ENCODE measurements at regions not wholly inside any gene's neighbourhood (a gene's known extent, or its start where the extent isn't known, plus 50 kb on each side); places are given as distances from the start of the nearest gene placed in this dataset.

- intact Hi-C loops (cut with DNase I; ENCODE audit: low total_unique reads): no loop called here
- H3K4me3 ChIP-seq (ENCODE audit: low read depth, poor library complexity, severe bottlenecking): no peak overlapping the region
- no peak for DNase-seq (ENCODE audit: low spot score in 2 of 2)
- 71 to 98% methylated on average over 4 of the region's 4 CpGs for WGBS, 2 donors
- TF ChIP-seq POLR2A (IDR thresholded peaks at IDR 0.05) (no peak), CTCF (IDR thresholded peaks at IDR 0.05) (no peak)
These were observed 59.3 kb upstream of the TBX3 start for GRCh38 chr12:114743289-114743688.

DNA sequence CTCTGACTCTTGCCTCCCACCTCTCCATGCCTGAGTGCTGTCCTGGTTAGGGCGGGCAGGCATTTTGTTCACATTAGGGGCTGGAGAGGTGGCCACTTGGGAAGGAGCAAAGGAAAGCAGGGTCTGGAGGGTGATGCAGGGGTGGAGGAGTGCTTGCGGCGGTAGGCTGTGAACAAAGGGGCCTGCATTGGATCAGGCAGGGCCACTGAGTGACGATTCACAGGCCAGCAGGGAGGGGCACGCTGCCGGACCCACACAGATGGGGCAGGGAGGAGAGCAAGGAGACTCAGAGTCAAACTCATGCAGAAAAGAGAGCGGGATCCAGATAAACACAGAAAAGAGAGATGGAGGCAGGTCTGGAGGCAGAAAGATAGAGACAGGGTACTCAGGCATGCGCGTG, 58.4 kb upstream of the TBX3 start:
- 88 to 91% methylated on average over 9 of the region's 9 CpGs for WGBS, 2 donors

GRCh38 chr12:114741940-114742339, 58.0 kb upstream of the TBX3 start:
- 82 to 98% methylated on average over 4 of the region's 4 CpGs for WGBS, 2 donors
- TF ChIP-seq POLR2A (IDR thresholded peaks at IDR 0.05): no peak
- no peak for TF ChIP-seq CTCF (IDR thresholded peaks at IDR 0.05)
- DNase-seq (ENCODE audit: low spot score in 2 of 2): no peak
- intact Hi-C loops (cut with DNase I; ENCODE audit: low total_unique reads): no loop called here
- H3K4me3 ChIP-seq (ENCODE audit: low read depth, poor library complexity, severe bottlenecking): no peak overlapping the region

More for the DNA sequence above, 58.4 kb upstream of the TBX3 start:
- no peak overlapping the region for H3K4me3 ChIP-seq (ENCODE audit: low read depth, poor library complexity, severe bottlenecking)
- TF ChIP-seq CTCF (IDR thresholded peaks at IDR 0.05): no peak
- no peak for TF ChIP-seq POLR2A (IDR thresholded peaks at IDR 0.05)
- intact Hi-C loops (cut with DNase I; ENCODE audit: low total_unique reads): no loop called here
- DNase-seq (ENCODE audit: low spot score in 2 of 2): no peak

GRCh38 chr12:114740448-114740847, 56.5 kb upstream of the TBX3 start:
- TF ChIP-seq POLR2A (IDR thresholded peaks at IDR 0.05) (no peak), CTCF (IDR thresholded peaks at IDR 0.05) (no peak)
- no peak overlapping the region for H3K4me3 ChIP-seq (ENCODE audit: low read depth, poor library complexity, severe bottlenecking)
- DNase-seq (ENCODE audit: low spot score in 2 of 2): no peak
- intact Hi-C loops (cut with DNase I; ENCODE audit: low total_unique reads): no loop called here
- WGBS, 2 donors: 76 to 85% methylated on average over 7 of the region's 7 CpGs

GRCh38 chr12:114738460-114739184, 54.6 kb upstream of the TBX3 start:
- 80 to 90% methylated on average over 9 of the region's 9 CpGs for WGBS, 2 donors
- intact Hi-C loops (cut with DNase I; ENCODE audit: low total_unique reads): no loop called here
- no peak for TF ChIP-seq POLR2A (IDR thresholded peaks at IDR 0.05)
- no peak for TF ChIP-seq CTCF (IDR thresholded peaks at IDR 0.05)
- no peak overlapping the region for H3K4me3 ChIP-seq (ENCODE audit: low read depth, poor library complexity, severe bottlenecking)
- DNase-seq (ENCODE audit: low spot score in 2 of 2): no peak

Data from lower leg skin (tissue), 4 donors.